PC-3 (cell line): ENCODE measurements at regions not wholly inside any gene's neighbourhood (a gene's known extent, or its start where the extent isn't known, plus 50 kb on each side); places are given as distances from the start of the nearest gene placed in this dataset.
"Not testable (repeated sequence)": the region's sequence is repeated elsewhere in the genome, so short reads cannot be mapped to it uniquely, and the experiment has no call there.

ENCODE experiments used
- ATAC-seq: fragments of 200-7000 bp; cut with Tn5 transposase; 2 replicates; pipeline ENCODE4 v1.9.1; 2020; ENCODE audit warnings: mild to moderate bottlenecking, moderate library complexity
- BruUV-seq: library from RNA; stranded (reverse); fragments of 400-500 nt; replicated peaks from 2 replicates; lab custom pipeline; 2021; lab: Mats Ljungman, UMichigan
- CTCF ChIA-PET: fragments of 300-600 bp; sonication (Branson Sonifier 250); formaldehyde crosslinking; loops from one replicate; lab custom pipeline; 2022; ENCODE audit warnings: antibody characterized with exemption; lab: Charles Lee
- POLR2A ChIA-PET: fragments of 300-600 bp; sonication (Branson Sonifier 250); formaldehyde crosslinking; loops from one replicate; lab custom pipeline; 2022; ENCODE audit warnings: antibody characterized with exemption; ENCODE audit not compliant: unreplicated experiment; lab: Charles Lee
- DNase-seq: peaks from one replicate; pipeline ENCODE4 v3.0.0-alpha.2; 2015
- H2AFZ ChIP-seq: fragments of 300-600 bp; sonication (generic); 2 replicates; pipeline ENCODE4 v1.6.0; 2016; ENCODE audit warnings: antibody characterized with exemption, low read length
- H3F3A ChIP-seq: fragments of 300-600 bp; sonication (generic); one replicate; pipeline ENCODE4 v1.6.0; 2017; ENCODE audit warnings: antibody characterized with exemption, low read length, control low read depth, mild to moderate bottlenecking; ENCODE audit not compliant: unreplicated experiment
- H3K27ac ChIP-seq: fragments of 300-600 bp; sonication (generic); 2 replicates; pipeline ENCODE4 v1.5.1; 2016; ENCODE audit warnings: mild to moderate bottlenecking, low read length
- H3K27me3 ChIP-seq: fragments of 300-600 bp; sonication (generic); 2 replicates; pipeline ENCODE4 v1.6.1; 2016; ENCODE audit warnings: low read length, mixed read lengths
- H3K36me3 ChIP-seq: fragments of 300-600 bp; sonication (generic); 2 replicates; pipeline ENCODE4 v1.6.1; 2016; ENCODE audit warnings: low read depth, mixed run types, low read length, mixed read lengths
- H3K4me1 ChIP-seq: fragments of 300-600 bp; sonication (generic); 2 replicates; pipeline ENCODE4 v1.5.1; 2016; ENCODE audit warnings: low read length; ENCODE audit not compliant: insufficient read depth
- H3K4me2 ChIP-seq: fragments of 300-600 bp; sonication (generic); 2 replicates; pipeline ENCODE4 v1.6.0; 2016; ENCODE audit warnings: low read length
- H3K4me3 ChIP-seq: fragments of 300-600 bp; sonication (generic); 2 replicates; pipeline ENCODE4 v1.5.1; 2016; ENCODE audit warnings: mild to moderate bottlenecking, low read length, mixed read lengths
- H3K79me2 ChIP-seq: fragments of 300-600 bp; sonication (generic); 2 replicates; pipeline ENCODE4 v1.6.1; 2017; ENCODE audit warnings: low read length, mixed read lengths
- H3K9ac ChIP-seq: fragments of 300-600 bp; sonication (generic); 2 replicates; pipeline ENCODE4 v1.6.0; 2016; ENCODE audit warnings: mild to moderate bottlenecking, low read length
- H3K9me2 ChIP-seq: fragments of 300-600 bp; sonication (generic); replicated peaks from 2 replicates; pipeline ENCODE4 v1.6.1; 2016; ENCODE audit warnings: mixed run types, low read length, mixed read lengths
- H3K9me3 ChIP-seq: fragments of 300-600 bp; sonication (generic); 2 replicates; pipeline ENCODE4 v1.6.1; 2016; ENCODE audit warnings: low read length, mixed read lengths
- H4K20me1 ChIP-seq: fragments of 300-600 bp; sonication (generic); 2 replicates; pipeline ENCODE4 v1.6.1; 2016; ENCODE audit warnings: low read length, mixed read lengths
- CTCF ChIP-seq: fragments of 300-600 bp; sonication (generic); conservative IDR thresholded peaks from 2 replicates; pipeline ENCODE4 v1.5.1; 2017; ENCODE audit warnings: antibody characterized with exemption, low read depth, mild to moderate bottlenecking, low read length
- EZH2 ChIP-seq: fragments of 300-600 bp; sonication (generic); IDR thresholded peaks from one replicate; pipeline ENCODE4 v1.6.1; 2017; ENCODE audit warnings: antibody characterized with exemption, mild to moderate bottlenecking, low read length; ENCODE audit not compliant: unreplicated experiment
- EZH2phosphoT487 ChIP-seq: fragments of 300-600 bp; sonication (generic); IDR thresholded peaks from 2 replicates; pipeline ENCODE4 v1.6.1; 2018; ENCODE audit warnings: mild to moderate bottlenecking, antibody characterized with exemption, low read length, borderline replicate concordance
- intact Hi-C: fragments of 100-400 bp; cut with micrococcal nuclease; formaldehyde crosslinking; loops from 2 replicates; pipeline ENCODE4 v1.9.0; 2023

GRCh38 chr15:26065723-26066122 is 202.6 kb upstream of the ATP10A start:
- Histone ChIP-seq H3K9me3 (no peaks in the 10 kb centered on the region), H3K9me2 (no peaks in the 10 kb centered on the region), H3K4me3 (no peak overlapping the region), H3K27ac (no peak overlapping the region), H3K4me1 (no peaks in the 10 kb centered on the region), H3K79me2 (no peaks in the 10 kb centered on the region), H3K4me2 (no peak overlapping the region), H3K36me3 (no peaks in the 10 kb centered on the region), H3K27me3 (peaks cover 36% of the 10 kb centered on the region; the same call in 1 of the 2 replicates), H3F3A (no peaks in the 10 kb centered on the region), H4K20me1 (no peaks in the 10 kb centered on the region), H3K9ac (no peak overlapping the region), H2AFZ (no peak overlapping the region)
- intact Hi-C loops: no loop called here
- POLR2A ChIA-PET: no interaction called here
- TF ChIP-seq EZH2 (no peak), EZH2phosphoT487 (no peak), CTCF (no peak)
- BruUV-seq: no TSS peak
- ATAC-seq (no peak), DNase-seq (no peak)
- CTCF ChIA-PET: no interaction called here

- ChIA-PET POLR2A (no interaction called here), CTCF (no interaction called here)
- DNase-seq (no peak), ATAC-seq (no peak)
- no peak overlapping the region for H3K9ac ChIP-seq
- H3K36me3 ChIP-seq: no peaks in the 10 kb centered on the region
- peaks cover 21% of the 10 kb centered on the region; the same call in 1 of the 2 replicates for H3K27me3 ChIP-seq
- H3K9me2 ChIP-seq: no peaks in the 10 kb centered on the region
- H3K4me2 ChIP-seq: no peak overlapping the region
- no peak overlapping the region for H3K4me3 ChIP-seq
- no TSS peak for BruUV-seq
- intact Hi-C loops: no loop called here
- no peaks in the 10 kb centered on the region for H3K9me3 ChIP-seq
- no peaks in the 10 kb centered on the region for H3F3A ChIP-seq
- no peak for TF ChIP-seq EZH2phosphoT487
- TF ChIP-seq CTCF: no peak
- no peak for TF ChIP-seq EZH2
- H3K4me1 ChIP-seq: no peaks in the 10 kb centered on the region
- H2AFZ ChIP-seq: no peak overlapping the region
- no peaks in the 10 kb centered on the region for H4K20me1 ChIP-seq
- H3K79me2 ChIP-seq: no peaks in the 10 kb centered on the region
- H3K27ac ChIP-seq: no peak overlapping the region
Measured at GRCh38 chr15:26061248-26061647, 198.1 kb upstream of the ATP10A start.

- H3K9me3 ChIP-seq: not testable (repeated sequence)
Measured at GRCh38 chr15:26056766-26057165, 193.6 kb upstream of the ATP10A start.

More at GRCh38 chr15:26056766-26057165, 193.6 kb upstream of the ATP10A start:
- intact Hi-C loops, H3K9me2 ChIP-seq, H3K4me2 ChIP-seq, H3K9ac ChIP-seq, ATAC-seq, BruUV-seq, H3K27ac ChIP-seq, DNase-seq, POLR2A ChIA-PET, H3K4me1 ChIP-seq, H3K36me3 ChIP-seq, H4K20me1 ChIP-seq, H3K79me2 ChIP-seq, H3K4me3 ChIP-seq, H3F3A ChIP-seq, CTCF ChIA-PET, H2AFZ ChIP-seq: not testable (repeated sequence)
- H3K27me3 ChIP-seq: peaks cover 25% of the 10 kb centered on the region; the same call in 1 of the 2 replicates
